ENCODE measurements at regions not wholly inside any gene's neighbourhood (a gene's known extent, or its start where the extent isn't known, plus 50 kb on each side); places are given as distances from the start of the nearest gene placed in this dataset.

- DNase-seq, result no peak
- Histone ChIP-seq H3K9me3 (no peaks in the 10 kb centered on the region), H3K4me3 (no peak overlapping the region), H3K27me3 (no peaks in the 10 kb centered on the region), H3K27ac (no peak overlapping the region), H3K4me1 (no peaks in the 10 kb centered on the region), H3K36me3 (no peaks in the 10 kb centered on the region)
- TF ChIP-seq CTCF (IDR thresholded peaks at IDR 0.05) (no peak), POLR2A (IDR thresholded peaks at IDR 0.05) (no peak), EP300 (IDR thresholded peaks at IDR 0.05) (no peak), POLR2AphosphoS5 (IDR thresholded peaks at IDR 0.05) (no peak)
- WGBS, 2 donors, result 82 to 87% methylated on average over 6 of the region's 6 CpGs
- intact Hi-C loops (cut with DNase I), result no loop called here
Measured at GRCh38 chr17:54482843-54483242, 417.8 kb upstream of the TOM1L1 start.

GRCh38 chr17:54493691-54494090 is 407.0 kb upstream of the TOM1L1 start:
- Histone ChIP-seq H3K36me3 (no peaks in the 10 kb centered on the region), H3K9me3 (no peaks in the 10 kb centered on the region), H3K4me1 (no peaks in the 10 kb centered on the region), H3K27ac (no peak overlapping the region), H3K4me3 (no peak overlapping the region), H3K27me3 (no peaks in the 10 kb centered on the region)
- no peak for TF ChIP-seq EP300 (IDR thresholded peaks at IDR 0.05)
- no peak for TF ChIP-seq POLR2A (IDR thresholded peaks at IDR 0.05)
- no peak for TF ChIP-seq CTCF (IDR thresholded peaks at IDR 0.05)
- TF ChIP-seq POLR2AphosphoS5 (IDR thresholded peaks at IDR 0.05), result no peak
- intact Hi-C loops (cut with DNase I), result no loop called here
- no peak for DNase-seq

GRCh38 chr17:54494721-54495715 is 405.6 kb upstream of the TOM1L1 start:
- Histone ChIP-seq H3K4me1 (no peaks in the 10 kb centered on the region), H3K9me3 (no peaks in the 10 kb centered on the region), H3K4me3 (no peak overlapping the region), H3K27me3 (no peaks in the 10 kb centered on the region), H3K36me3 (no peaks in the 10 kb centered on the region), H3K27ac (no peak overlapping the region)
- TF ChIP-seq EP300 (IDR thresholded peaks at IDR 0.05) (no peak), POLR2AphosphoS5 (IDR thresholded peaks at IDR 0.05) (no peak), POLR2A (IDR thresholded peaks at IDR 0.05) (no peak), CTCF (IDR thresholded peaks at IDR 0.05) (no peak)
- 67 to 73% methylated on average over 9 of the region's 9 CpGs for WGBS, 2 donors
- no peak for DNase-seq
- intact Hi-C loops (cut with DNase I), result no loop called here

- Histone ChIP-seq H3K9me3 (no peaks in the 10 kb centered on the region), H3K27ac (no peak overlapping the region), H3K4me3 (no peak overlapping the region), H3K36me3 (no peaks in the 10 kb centered on the region), H3K4me1 (no peaks in the 10 kb centered on the region), H3K27me3 (no peaks in the 10 kb centered on the region)
- no peak for TF ChIP-seq POLR2AphosphoS5 (IDR thresholded peaks at IDR 0.05)
- intact Hi-C loops (cut with DNase I), result no loop called here
- DNase-seq, result no peak
Measured at GRCh38 chr17:54505404-54505803, 395.2 kb upstream of the TOM1L1 start.

GRCh38 chr17:54518706-54519105 is 381.9 kb upstream of the TOM1L1 start:
- TF ChIP-seq POLR2A (IDR thresholded peaks at IDR 0.05) (no peak), POLR2AphosphoS5 (IDR thresholded peaks at IDR 0.05) (no peak), CTCF (IDR thresholded peaks at IDR 0.05) (no peak), EP300 (IDR thresholded peaks at IDR 0.05) (no peak)
- intact Hi-C loops (cut with DNase I), result no loop called here
- H3K4me3 ChIP-seq, result no peak overlapping the region
- no peak for DNase-seq
- H3K27ac ChIP-seq, result no peak overlapping the region
- 80 to 92% methylated on average over 2 of the region's 2 CpGs for WGBS, 2 donors
- H3K36me3 ChIP-seq, result no peaks in the 10 kb centered on the region
- H3K4me1 ChIP-seq, result no peaks in the 10 kb centered on the region
- H3K9me3 ChIP-seq, result peaks cover 0 to 1% (median 0%) of the 10 kb centered on the region in 4 donors
- no peaks in the 10 kb centered on the region for H3K27me3 ChIP-seq
